ENCODE measurements at regions not wholly inside any gene's neighbourhood (a gene's known extent, or its start where the extent isn't known, plus 50 kb on each side); places are given as distances from the start of the nearest gene placed in this dataset.

- no CpG with 5 or more reads among the region's 5 CpGs for WGBS (ENCODE audit: extremely low coverage, insufficient read length, low lambda C conversion rate)
Observed at GRCh38 chr6:144340541-144341371, 55.6 kb downstream of the UTRN start.

More at GRCh38 chr6:144340541-144341371, 55.6 kb downstream of the UTRN start:
- Histone ChIP-seq H4K91ac (ENCODE audit: insufficient read length, low read depth, low read length) (no peak overlapping the region), H3K27ac (ENCODE audit: insufficient read length, low read depth, low read length) (no peak overlapping the region), H3K56ac (ENCODE audit: insufficient read length, low read depth, low read length) (no peak overlapping the region), H2AK5ac (ENCODE audit: insufficient read length, low read length) (no peak overlapping the region), H3K79me2 (ENCODE audit: insufficient read depth, low read length) (peaks cover 13% of the 10 kb centered on the region; the same call in 1 of the 2 replicates), H3K23me2 (ENCODE audit: insufficient read length, low read depth, low read length, poor library complexity, severe bottlenecking) (no peaks in the 10 kb centered on the region), H4K20me1 (ENCODE audit: control insufficient read depth, insufficient read depth, insufficient read length) (no peaks in the 10 kb centered on the region), H3K27me3 (ENCODE audit: insufficient read depth, low read length) (no peaks in the 10 kb centered on the region), H3K18ac (ENCODE audit: insufficient read length, low read depth, low read length) (no peak overlapping the region), H3K9ac (ENCODE audit: extremely low read depth, insufficient read length, low read length) (no peak overlapping the region), H3K14ac (ENCODE audit: insufficient read depth, low read length) (no peak overlapping the region), H4K5ac (ENCODE audit: insufficient read length, low read depth, low read length) (no peak overlapping the region), H3T11ph (ENCODE audit: low read length) (no peak overlapping the region), H2BK15ac (ENCODE audit: low read depth, low read length) (no peak overlapping the region), H3K4me2 (ENCODE audit: insufficient read depth, insufficient read length, low read length) (no peak overlapping the region), H2BK12ac (ENCODE audit: insufficient read length, low read depth, low read length) (no peak overlapping the region), H4K8ac (replicated peaks; ENCODE audit: insufficient read length, low read depth, low read length) (no peak overlapping the region), H3K4ac (ENCODE audit: low read depth, low read length) (no peak overlapping the region), H3K23ac (ENCODE audit: insufficient read length, low read depth, low read length) (no peak overlapping the region), H3K79me1 (ENCODE audit: insufficient read depth, low read depth, low read length, poor library complexity, severe bottlenecking) (peaks cover 16% of the 10 kb centered on the region), H3K9me3 (ENCODE audit: control insufficient read depth, low read depth, low read length) (no peaks in the 10 kb centered on the region), H2BK120ac (ENCODE audit: low read depth, low read length, poor library complexity, severe bottlenecking) (no peak overlapping the region), H2BK20ac (ENCODE audit: low read depth, low read length, poor library complexity, severe bottlenecking) (no peak overlapping the region), H2AFZ (ENCODE audit: low read length) (no peak overlapping the region), H2BK5ac (ENCODE audit: insufficient read length, low read length) (no peak overlapping the region), H3K4me1 (ENCODE audit: insufficient read depth, low read length) (peaks cover 11% of the 10 kb centered on the region; the same call in 1 of the 2 replicates)
- no peak for DNase-seq
- Mint-ChIP-seq H3K4me1 (peaks cover 17 to 27% of the 10 kb centered on the region in 2 experiments), H3K9me3 (no peaks in the 10 kb centered on the region), H3K4me3 (no peak overlapping the region), H3K27me3 (ENCODE audit: low read depth) (no peaks in the 10 kb centered on the region), H3K27ac (no peak overlapping the region), H3K36me3 (ENCODE audit: insufficient read depth in 1 of 3, low read depth in 3 of 3) (no peaks in the 10 kb centered on the region; a peak in 1 of 7 replicates)
- no peak for TF ChIP-seq CTCF (conservative IDR thresholded peaks at IDR 0.05)

Data from H9 (cell line).